GM19025 (cell line): ENCODE measurements at regions not wholly inside any gene's neighbourhood (a gene's known extent, or its start where the extent isn't known, plus 50 kb on each side); places are given as distances from the start of the nearest gene placed in this dataset.
"Not testable (repeated sequence)": the region's sequence is repeated elsewhere in the genome, so short reads cannot be mapped to it uniquely, and the experiment has no call there.

Experiments used
- ATAC-seq: cut with Tn5 transposase; IDR thresholded peaks from one replicate; pipeline ENCODE4 v1.9.1; 2021; ENCODE audit warnings: mild to moderate bottlenecking, low read depth, moderate library complexity; ENCODE audit not compliant: unreplicated experiment

GRCh38 chr3:20846066-20846465 lies 660.1 kb upstream of the SGO1 start:
- ATAC-seq, result no peak

- no peak for ATAC-seq
Measured at GRCh38 chr3:20844851-20845250, 658.8 kb upstream of the SGO1 start.

DNA sequence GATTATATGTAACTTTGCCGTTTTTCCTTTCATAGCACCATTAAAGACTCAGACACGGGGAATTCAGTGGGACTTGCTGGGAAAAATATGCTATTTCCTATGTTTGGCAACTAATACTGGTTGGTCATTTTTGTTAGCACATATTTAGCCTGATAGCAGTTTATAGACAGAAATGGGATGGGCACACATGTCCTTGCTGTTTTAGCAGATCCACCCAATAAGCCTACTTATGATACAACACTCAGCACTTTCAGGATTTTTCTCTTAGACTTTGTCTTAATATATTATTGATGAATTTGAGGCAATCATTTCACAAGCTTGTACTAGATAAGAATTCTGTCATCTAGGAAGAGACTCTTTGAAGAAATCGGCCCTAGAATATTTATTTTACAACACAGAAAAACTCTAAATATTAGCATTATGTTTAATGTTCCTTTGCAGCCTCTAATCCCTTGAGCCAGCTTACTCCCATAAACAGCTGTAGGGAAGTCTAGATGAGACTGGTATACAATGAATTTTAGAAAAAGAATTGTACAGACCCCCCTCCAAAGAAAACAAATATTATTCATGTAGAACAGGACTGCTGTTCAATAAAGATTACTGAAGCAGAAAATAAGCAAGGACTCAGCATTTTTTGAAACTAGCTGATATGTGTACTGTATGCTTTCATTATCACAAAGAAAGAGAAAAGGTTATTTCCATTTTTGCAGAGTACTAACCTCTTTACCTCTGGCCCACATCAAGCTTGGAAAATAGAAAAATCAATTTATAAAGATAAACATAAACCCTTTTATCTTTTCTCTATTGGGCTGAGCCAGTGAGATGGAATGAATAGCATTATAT lies 656.8 kb upstream of the SGO1 start:
- ATAC-seq, result no peak

DNA sequence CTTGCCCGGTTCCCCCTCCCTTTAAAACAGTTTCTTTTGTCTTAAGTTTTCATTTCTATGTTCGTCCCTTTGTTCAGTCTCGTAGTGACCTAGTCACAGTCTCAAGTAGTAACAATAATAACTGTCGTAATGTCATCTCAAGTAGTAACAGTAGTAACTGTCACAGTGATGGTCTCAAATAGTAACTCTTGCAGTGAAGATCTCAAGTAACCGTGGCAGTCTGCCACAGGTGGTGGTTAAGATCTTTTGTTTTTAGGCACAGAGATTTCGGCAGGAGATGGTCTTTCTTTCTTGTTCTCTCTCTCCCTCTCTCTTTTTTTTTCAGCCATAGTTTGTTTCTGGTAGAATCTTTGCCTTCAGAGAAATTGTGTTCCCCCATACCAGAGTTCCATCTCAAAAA lies 656.0 kb upstream of the SGO1 start:
- ATAC-seq, result no peak

DNA sequence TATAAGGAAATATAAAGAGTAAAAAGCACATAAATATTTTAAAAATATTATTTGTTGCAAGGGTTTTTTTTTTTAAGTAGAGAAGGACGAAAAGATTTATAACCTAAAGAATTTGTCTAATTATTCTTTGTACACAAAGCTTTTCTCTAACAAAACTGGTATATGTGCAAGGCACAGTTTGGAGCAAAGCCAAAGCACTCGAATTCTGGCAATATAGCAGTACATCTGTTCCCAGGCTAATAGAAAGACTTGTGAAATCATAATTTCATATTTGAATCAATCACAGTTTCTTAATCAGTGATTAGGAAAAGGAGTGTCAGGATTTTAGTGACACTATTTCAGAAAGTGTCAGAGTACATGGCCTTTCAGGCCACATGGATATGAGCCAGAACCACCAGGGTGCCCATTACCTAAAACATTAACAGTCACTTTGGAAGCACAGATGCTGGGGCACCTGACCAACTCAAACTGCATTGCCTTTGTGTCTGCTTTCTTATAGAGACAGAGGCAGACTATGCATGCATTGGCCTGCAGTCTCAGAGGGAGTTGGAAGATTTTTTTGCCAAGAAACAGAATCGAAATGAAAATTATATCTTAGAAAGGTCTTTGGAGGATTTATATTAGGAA lies 651.8 kb upstream of the SGO1 start:
- ATAC-seq, result no peak

GRCh38 chr3:20836801-20837200 lies 650.8 kb upstream of the SGO1 start:
- ATAC-seq, result no peak

- ATAC-seq, result no peak
Measured at GRCh38 chr3:20832963-20833362, 647.0 kb upstream of the SGO1 start.

- no peak for ATAC-seq
Measured at GRCh38 chr3:20822251-20822650, 636.2 kb upstream of the SGO1 start.

DNA sequence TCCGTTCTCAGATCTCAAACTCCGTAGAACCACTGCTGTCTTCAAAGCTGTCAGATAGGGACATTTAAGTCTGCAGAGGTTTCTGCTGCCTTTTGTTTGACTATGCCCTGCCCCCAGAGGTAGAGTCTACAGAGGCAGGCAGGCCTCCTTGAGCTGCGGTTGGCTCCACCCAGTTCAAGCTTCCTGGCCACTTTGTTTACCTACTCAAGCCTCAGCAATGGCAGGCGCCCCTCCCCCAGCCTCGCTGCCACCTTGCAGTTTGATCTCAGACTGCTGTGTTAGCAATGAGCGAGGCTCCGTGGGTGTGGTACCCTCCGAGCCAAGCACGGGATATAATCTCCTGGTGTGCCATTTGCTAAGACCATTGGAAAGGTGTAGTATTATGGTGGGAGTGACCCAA lies 634.9 kb upstream of the SGO1 start:
- not testable (repeated sequence) for ATAC-seq

GRCh38 chr3:20811631-20812030 lies 625.6 kb upstream of the SGO1 start:
- ATAC-seq, result no peak

GRCh38 chr3:20811006-20811405 lies 625.0 kb upstream of the SGO1 start:
- ATAC-seq, result no peak

GRCh38 chr3:20810555-20810954 lies 624.5 kb upstream of the SGO1 start:
- ATAC-seq, result no peak

DNA sequence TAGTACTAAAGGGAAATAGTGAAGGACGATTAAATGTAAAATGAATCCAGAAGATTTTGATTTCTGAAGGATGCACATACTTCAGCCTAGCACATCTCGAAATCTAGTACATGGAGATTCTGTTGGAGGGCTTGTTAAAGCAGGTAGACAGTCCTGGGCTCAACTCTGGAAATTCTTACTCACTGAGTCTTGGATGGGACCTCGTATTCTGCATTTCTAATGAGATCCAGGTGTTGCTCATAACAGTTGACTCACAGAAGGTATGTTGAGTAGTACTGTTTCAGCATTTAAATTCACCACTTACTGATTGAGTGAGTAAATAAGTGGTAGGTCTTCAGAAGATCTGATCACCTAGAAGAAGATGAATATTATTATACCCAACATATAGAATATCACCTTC lies 623.4 kb upstream of the SGO1 start:
- ATAC-seq, result no peak

GRCh38 chr3:20808864-20809263 lies 622.9 kb upstream of the SGO1 start:
- ATAC-seq, result no peak

DNA sequence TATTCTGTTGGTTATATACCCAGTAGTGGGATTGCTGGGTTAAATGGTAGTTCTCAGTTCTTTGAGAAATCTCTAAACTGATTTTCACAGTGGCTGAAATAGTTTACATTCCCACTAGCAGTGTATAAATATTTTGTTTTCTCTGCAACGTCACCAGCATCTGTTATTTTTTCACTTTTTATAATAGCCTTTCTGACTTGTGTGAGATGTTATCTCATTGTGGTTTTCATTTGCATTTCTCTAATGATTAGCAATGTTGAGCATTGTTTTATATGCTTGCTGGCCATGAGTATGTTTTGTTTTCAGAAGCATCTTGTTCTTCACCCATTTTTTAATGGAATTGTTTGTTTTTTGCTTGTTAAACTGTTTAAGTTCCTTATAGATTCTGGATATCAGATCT lies 612.7 kb upstream of the SGO1 start:
- ATAC-seq, result no peak

DNA sequence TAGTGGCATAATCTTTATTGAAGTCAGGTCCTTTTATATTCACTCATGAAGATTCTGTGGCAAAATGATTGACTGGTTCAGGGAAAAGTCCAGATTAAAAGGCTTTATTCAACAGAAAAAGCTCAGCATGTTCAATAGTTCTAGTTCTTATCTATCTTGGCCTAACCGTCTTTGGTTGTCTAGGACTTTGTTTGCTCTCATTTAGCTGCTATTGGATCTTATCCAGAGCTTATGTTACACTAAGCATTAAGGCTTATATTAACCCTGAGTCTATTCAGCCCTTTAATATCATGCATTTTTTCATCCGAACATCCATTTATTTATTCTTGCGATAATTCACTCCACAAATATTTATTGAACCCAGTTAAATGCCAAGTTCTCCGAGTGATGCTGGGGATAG lies 601.0 kb upstream of the SGO1 start:
- no peak for ATAC-seq

DNA sequence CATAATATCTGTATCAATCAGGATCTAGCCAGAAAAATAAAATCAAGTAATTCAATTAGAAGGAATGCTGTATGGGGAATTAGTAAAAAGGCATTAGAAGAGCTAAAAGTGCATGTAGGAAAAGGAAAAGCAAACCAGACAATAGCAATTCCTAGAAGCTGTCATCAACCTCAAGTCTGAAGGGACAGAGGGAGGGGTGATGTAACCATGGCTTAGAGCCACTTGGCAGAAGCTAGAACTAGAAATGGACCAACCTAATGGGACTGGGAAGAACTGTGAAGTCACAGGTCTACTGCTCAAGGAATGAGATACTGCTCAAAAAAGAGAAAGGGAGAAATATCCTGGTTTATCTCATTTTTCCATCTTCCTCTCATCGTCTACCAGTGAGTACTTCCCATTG lies 590.7 kb upstream of the SGO1 start:
- no peak for ATAC-seq

DNA sequence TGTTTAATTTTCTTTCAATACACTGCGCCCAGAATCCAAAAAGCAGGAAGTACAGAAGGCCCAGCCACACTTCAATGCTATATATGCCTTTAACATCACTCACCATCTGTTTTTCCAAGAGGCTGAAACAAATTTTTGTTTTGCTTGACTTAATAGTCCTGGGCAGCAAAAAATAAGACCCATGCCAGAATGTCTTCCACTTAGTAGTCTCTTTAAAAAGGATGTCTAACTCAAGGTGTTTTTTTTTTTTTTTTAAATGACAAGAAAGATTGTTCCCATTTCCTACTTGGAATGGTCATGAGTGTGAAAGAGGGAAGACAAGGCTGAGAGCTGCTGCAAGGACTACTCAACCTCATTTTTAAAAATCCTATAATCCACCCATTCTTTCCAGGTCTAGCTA lies 590.3 kb upstream of the SGO1 start:
- ATAC-seq, result no peak

- no peak for ATAC-seq
Measured at GRCh38 chr3:20773320-20773984, 587.4 kb upstream of the SGO1 start.

DNA sequence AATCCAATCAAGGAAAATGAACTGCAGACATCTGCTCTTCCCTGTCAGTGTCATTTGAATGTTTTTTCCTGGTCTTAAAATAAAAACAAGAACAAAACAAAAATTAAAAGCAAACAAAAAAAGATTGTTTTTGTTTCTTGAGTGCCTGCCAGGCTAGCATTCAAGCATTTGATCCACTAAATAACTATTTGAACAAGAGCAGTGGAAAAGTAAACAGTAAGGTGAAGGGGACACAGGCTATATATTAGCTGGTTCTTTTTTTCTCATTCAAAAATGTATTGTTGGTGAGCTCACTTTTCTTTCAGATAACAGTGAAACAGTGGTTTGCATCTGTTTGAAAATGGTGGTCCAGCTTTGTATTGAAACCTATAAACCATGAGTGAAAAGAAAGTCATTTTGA lies 586.9 kb upstream of the SGO1 start:
- no peak for ATAC-seq

DNA sequence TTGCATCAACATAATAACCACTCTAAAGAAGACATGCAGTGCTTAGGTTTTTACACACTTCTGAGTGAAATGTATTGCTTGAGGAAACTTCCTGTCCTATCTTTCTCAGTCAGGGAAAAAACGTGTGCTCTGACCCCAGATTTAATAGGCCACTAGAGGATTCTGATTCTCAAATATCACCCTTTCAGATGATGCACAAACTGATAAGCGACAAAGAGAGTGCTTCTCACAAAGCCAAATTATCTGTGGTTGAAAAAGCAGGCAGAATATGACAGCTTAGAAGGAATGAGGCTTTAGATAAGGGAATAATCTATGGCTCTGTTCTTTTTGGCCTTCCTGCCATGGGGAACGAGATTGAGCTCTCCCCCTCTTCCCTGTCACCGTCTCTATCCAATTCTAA lies 583.4 kb upstream of the SGO1 start:
- ATAC-seq, result no peak

DNA sequence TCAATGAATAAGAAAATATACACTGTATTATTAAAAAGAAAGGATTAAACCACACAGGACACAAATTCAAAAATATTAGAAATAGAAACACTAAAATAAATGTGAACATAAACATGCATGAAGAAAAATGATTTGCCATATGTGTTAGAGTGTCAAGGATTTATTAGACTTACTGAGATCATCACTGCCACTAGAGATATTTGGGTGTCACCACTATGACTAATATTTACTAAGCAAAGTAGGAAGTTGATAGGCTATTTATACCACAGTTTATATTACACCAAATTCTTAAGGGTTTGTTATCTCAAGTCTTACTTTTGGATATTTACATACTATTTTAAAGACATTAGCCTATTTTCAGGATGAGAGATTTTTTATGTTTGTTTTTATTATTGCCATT lies 575.0 kb upstream of the SGO1 start:
- ATAC-seq, result no peak
